ENCODE measurements at regions not wholly inside any gene's neighbourhood (a gene's known extent, or its start where the extent isn't known, plus 50 kb on each side); places are given as distances from the start of the nearest gene placed in this dataset.

- TF ChIP-seq CTCF (IDR thresholded peaks at IDR 0.05; ENCODE audit: poor library complexity) (no peak), EZH2 (IDR thresholded peaks at IDR 0.05; ENCODE audit: borderline replicate concordance) (no peak), EZH2phosphoT487 (IDR thresholded peaks at IDR 0.05; ENCODE audit: low read depth, severe bottlenecking, unreplicated experiment) (no peak)
Measured at GRCh38 chr16:75781683-75782343, 55.5 kb upstream of the CPHXL start.

Measured in hepatocyte (in vitro differentiated cells).